RPMI8226 (cell line): ENCODE measurements at regions not wholly inside any gene's neighbourhood (a gene's known extent, or its start where the extent isn't known, plus 50 kb on each side); places are given as distances from the start of the nearest gene placed in this dataset.
"Not testable (repeated sequence)": the region's sequence is repeated elsewhere in the genome, so short reads cannot be mapped to it uniquely, and the experiment has no call there.

Experiments
- DNase-seq: peaks from one replicate; pipeline ENCODE4 v3.0.0-alpha.2; 2015

- DNase-seq = not testable (repeated sequence)
Observed at GRCh38 chr1:147061880-147062279, 110.4 kb downstream of the PRKAB2 start.

GRCh38 chr1:147053269-147053668 lies 115.1 kb downstream of the NBPF12 start:
- DNase-seq = no peak

GRCh38 chr1:147052677-147053076 lies 114.6 kb downstream of the NBPF12 start:
- DNase-seq = no peak

- no peak for DNase-seq
Observed at GRCh38 chr1:147052143-147052542, 114.0 kb downstream of the NBPF12 start.

GRCh38 chr1:147051136-147051535 lies 113.0 kb downstream of the NBPF12 start:
- DNase-seq = no peak

- no peak for DNase-seq
Observed at GRCh38 chr1:147050654-147051053, 112.5 kb downstream of the NBPF12 start.

- DNase-seq = not testable (repeated sequence)
Observed at GRCh38 chr1:147046863-147047394, 108.8 kb downstream of the NBPF12 start.

- no peak for DNase-seq
Observed at GRCh38 chr1:147046189-147046862, 108.2 kb downstream of the NBPF12 start.
